ENCODE measurements at regions not wholly inside any gene's neighbourhood (a gene's known extent, or its start where the extent isn't known, plus 50 kb on each side); places are given as distances from the start of the nearest gene placed in this dataset.

GRCh38 chr6:166877906-166878305, 78.4 kb downstream of the RNASET2 start:
- no peaks in the 10 kb centered on the region for H3K36me3 ChIP-seq (replicated peaks)
- no peaks in the 10 kb centered on the region for H3K9me3 ChIP-seq
- no peaks in the 10 kb centered on the region; the same call in 1 of the 2 replicates for H3K27me3 ChIP-seq (ENCODE audit: low read depth)
- in situ Hi-C loops (cut with MboI; ENCODE audit: low sequenced_read_pairs), result no loop called here
- H3K4me1 ChIP-seq, result no peaks in the 10 kb centered on the region
- DNase-seq (ENCODE audit: low spot score in 2 of 2), result no peak
- H3K4me3 ChIP-seq, result no peak overlapping the region

- Histone ChIP-seq H3K36me3 (replicated peaks) (no peaks in the 10 kb centered on the region), H3K27me3 (ENCODE audit: low read depth) (no peaks in the 10 kb centered on the region), H3K4me3 (no peak overlapping the region), H3K4me1 (no peaks in the 10 kb centered on the region), H3K9me3 (no peaks in the 10 kb centered on the region)
- in situ Hi-C loops (cut with MboI; ENCODE audit: low sequenced_read_pairs), result no loop called here
- no peak for DNase-seq (ENCODE audit: low spot score in 2 of 2)
Observed at GRCh38 chr6:166877349-166877748, 79.0 kb downstream of the RNASET2 start.

DNA sequence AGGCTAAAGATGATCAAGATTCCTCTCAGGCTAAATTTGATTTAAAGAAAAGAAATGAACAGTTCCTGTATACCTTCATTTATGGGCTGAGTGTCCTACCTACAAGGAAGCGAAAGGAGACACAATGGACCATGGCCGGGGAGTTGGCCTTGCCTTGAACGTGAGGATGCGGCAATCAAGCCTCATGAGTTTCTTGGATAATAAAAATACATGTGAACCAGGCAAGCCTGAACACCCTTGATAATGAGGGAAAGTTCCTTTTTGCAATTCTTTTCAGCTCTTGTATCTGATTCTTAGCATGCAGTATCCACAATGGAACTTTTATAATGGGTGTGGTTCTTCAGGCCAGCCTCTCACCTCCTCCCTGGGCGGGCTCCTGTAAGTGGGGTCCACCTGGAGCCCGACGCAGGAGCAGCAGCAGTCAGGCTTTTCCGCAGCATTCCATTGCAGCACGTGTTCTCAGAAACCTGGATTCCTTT, 83.8 kb downstream of the RNASET2 start:
- no peak for DNase-seq (ENCODE audit: low spot score in 2 of 2)
- Histone ChIP-seq H3K36me3 (replicated peaks) (no peaks in the 10 kb centered on the region), H3K4me1 (no peaks in the 10 kb centered on the region), H3K27me3 (ENCODE audit: low read depth) (no peaks in the 10 kb centered on the region), H3K4me3 (no peak overlapping the region), H3K9me3 (no peaks in the 10 kb centered on the region)
- in situ Hi-C loops (cut with MboI; ENCODE audit: low sequenced_read_pairs), result no loop called here

DNA sequence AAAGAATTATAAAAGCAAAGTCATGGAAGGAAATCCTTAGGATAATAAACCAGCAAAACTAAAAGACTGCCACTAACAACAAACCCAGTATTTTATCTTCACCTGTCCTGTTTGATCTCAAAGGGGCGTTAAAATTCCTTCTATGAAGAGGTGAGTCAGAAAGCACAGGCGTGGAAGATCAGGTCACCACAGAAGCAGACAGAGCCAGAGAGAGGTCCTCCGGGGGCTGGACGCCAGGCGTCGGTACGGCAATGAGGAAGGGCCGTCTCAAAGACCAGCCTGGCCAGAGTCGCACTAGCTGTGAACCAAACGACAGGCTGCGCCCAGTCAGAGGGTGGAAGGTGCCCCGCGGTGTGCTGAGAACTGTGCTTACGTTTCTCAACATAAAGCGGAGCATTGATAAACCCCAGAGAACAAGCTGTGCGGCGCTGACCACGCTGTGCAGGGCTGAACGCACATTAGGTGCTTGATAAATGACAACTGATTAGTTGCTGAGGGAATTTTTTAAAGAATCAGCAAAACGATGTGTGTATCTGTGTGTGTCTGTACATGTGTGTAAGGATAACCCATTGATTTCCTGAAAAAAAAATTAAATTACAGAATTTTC, 85.6 kb downstream of the RNASET2 start:
- no peak overlapping the region for H3K4me3 ChIP-seq
- H3K4me1 ChIP-seq, result no peaks in the 10 kb centered on the region
- no peaks in the 10 kb centered on the region for H3K27me3 ChIP-seq (ENCODE audit: low read depth)
- DNase-seq (ENCODE audit: low spot score in 2 of 2), result no peak
- H3K9me3 ChIP-seq, result no peaks in the 10 kb centered on the region
- in situ Hi-C loops (cut with MboI; ENCODE audit: low sequenced_read_pairs), result no loop called here
- no peaks in the 10 kb centered on the region for H3K36me3 ChIP-seq (replicated peaks)

DNA sequence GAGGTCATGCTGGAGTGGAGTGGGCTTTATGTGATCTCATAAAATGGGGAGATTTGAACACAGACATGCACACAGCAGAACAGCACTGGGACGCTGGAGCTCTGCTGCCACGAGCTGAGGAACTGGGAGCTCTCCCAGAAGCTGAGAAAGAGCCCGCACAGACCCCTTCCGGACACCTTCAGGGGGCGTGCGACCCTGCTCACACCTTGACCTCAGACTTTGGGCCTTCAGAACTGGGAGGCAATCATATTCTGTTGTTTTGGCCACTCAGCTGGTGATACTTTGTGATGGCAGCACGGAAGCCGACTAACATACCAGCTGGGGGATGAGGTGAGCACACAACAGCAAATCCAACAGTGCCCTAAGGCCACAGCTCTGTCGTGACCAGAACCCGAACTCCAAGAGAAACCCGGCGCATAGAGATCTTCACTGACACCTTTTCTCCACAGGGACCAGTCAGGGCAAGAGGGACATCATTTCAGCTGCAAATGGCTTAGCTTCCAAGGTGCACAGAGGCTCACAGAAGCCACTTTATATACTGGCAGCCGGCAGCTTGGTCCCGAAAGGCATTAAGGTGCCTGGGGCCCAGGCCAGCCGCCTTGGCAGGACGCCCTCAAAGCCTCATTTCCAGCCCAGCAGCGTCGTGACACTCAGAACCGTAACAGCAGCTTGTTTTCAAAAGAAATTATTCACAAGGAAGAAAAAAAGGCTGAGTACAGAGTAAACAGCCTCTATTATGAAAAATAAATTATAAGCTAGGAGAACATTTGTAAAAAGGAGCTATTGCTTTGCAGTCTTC, 89.3 kb downstream of the RNASET2 start:
- in situ Hi-C loops (cut with MboI; ENCODE audit: low sequenced_read_pairs), result no loop called here
- DNase-seq (ENCODE audit: low spot score in 2 of 2), result no peak
- Histone ChIP-seq H3K4me3 (no peak overlapping the region), H3K9me3 (no peaks in the 10 kb centered on the region), H3K27me3 (ENCODE audit: low read depth) (no peaks in the 10 kb centered on the region), H3K36me3 (replicated peaks) (no peaks in the 10 kb centered on the region), H3K4me1 (peaks cover 6% of the 10 kb centered on the region)

- no peak overlapping the region for H3K4me3 ChIP-seq
Observed at GRCh38 chr6:166864333-166864732, 92.0 kb downstream of the RNASET2 start.

DNA sequence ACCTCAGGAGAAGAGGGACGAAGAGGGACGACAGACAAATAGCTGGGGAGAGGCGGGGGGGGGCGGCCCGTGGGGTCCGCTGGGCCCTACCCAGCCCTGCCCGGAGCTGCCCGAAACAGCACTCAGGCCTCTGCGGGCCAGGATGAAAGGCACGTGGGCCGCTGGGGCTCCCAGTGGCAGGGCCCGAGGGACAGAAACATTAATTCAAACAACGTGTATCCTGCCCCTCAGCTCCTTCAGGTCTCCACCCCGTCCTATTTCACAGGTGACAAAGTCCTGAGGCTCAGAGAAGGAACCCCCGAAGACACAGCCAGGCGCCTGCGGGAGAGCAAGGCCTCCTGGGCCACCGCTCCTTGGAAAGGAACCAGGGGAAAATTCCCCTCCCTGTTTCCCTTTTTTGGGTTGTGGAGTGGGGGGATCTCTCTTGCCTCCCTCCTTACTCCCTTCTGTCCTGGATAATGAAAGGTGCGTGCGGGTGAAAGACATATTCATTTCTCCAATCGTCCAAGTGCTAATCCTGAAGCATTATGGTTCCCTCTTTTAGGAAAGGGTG, 93.3 kb downstream of the RNASET2 start:
- Histone ChIP-seq H3K27me3 (ENCODE audit: low read depth) (no peaks in the 10 kb centered on the region), H3K9me3 (no peaks in the 10 kb centered on the region), H3K36me3 (replicated peaks) (no peaks in the 10 kb centered on the region), H3K4me1 (peaks cover 6% of the 10 kb centered on the region), H3K4me3 (peak overlapping the region; percentile 43)
- in situ Hi-C loops (cut with MboI; ENCODE audit: low sequenced_read_pairs), result no loop called here
- peak in 1 of 2 experiments; percentile 17 for DNase-seq (ENCODE audit: low spot score in 2 of 2)

More at GRCh38 chr6:166864333-166864732, 92.0 kb downstream of the RNASET2 start:
- Histone ChIP-seq H3K36me3 (replicated peaks) (no peaks in the 10 kb centered on the region), H3K9me3 (no peaks in the 10 kb centered on the region), H3K27me3 (ENCODE audit: low read depth) (no peaks in the 10 kb centered on the region), H3K4me1 (peaks cover 6% of the 10 kb centered on the region)
- in situ Hi-C loops (cut with MboI; ENCODE audit: low sequenced_read_pairs), result no loop called here
- no peak for DNase-seq (ENCODE audit: low spot score in 2 of 2)

DNA sequence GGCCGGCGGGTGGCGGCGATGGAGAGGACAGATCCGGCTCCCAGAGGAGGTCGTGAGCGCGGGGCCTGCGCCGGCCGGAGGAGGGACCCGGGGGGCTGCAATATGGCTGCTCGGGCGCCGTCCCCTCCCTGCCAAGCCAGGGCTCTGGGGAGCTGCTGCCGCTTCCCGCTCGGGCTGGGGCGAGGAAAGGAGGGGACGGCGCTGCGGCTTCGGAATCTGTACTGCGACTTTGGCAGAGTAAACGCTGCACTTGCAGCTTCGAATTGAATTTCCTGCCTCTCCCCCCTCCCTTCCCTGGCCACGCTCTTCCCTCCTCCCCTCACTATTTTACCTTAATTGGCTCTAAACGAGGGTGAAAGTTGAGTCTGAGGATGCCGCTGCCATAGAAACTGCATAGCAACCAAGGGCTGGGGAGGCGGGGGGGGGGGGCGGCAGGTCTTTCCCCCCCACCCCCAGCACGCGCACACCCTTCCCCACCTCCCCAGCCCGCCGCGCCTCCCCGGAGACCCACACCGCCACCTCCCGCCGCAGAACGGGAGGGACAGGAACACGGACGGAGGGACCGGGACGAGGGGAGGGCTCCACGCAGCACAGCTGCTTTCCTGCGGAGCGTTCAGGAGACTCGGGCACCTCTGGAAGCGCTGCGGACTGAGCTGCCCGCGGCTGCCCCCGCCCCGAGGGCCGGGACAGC, 93.9 kb downstream of the RNASET2 start:
- H3K27me3 ChIP-seq (ENCODE audit: low read depth), result no peaks in the 10 kb centered on the region
- peak overlapping the region; percentile 43 for H3K4me3 ChIP-seq
- no peaks in the 10 kb centered on the region for H3K36me3 ChIP-seq (replicated peaks)
- H3K4me1 ChIP-seq, result peaks cover 6% of the 10 kb centered on the region
- peak; percentile 65 to 74 for DNase-seq (ENCODE audit: low spot score in 2 of 2)
- no peaks in the 10 kb centered on the region for H3K9me3 ChIP-seq
- in situ Hi-C loops (cut with MboI; ENCODE audit: low sequenced_read_pairs), result no loop called here

DNA sequence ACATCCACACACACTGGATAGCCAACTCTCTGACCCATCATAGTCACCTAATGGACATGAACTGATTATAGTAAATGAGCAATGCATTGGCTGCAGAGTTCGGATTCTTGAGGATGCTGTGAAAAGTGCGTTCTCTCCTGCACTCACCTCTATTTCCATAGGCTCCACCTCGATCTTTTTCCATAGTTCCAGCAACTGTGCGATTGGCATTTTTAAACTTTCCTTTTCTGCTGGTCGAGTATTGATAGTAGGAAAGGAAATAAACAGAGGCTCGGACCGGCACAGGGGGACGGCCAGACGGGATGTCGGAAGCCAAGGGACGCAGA, 94.4 kb downstream of the RNASET2 start:
- H3K4me1 ChIP-seq, result peaks cover 6% of the 10 kb centered on the region
- in situ Hi-C loops (cut with MboI; ENCODE audit: low sequenced_read_pairs), result no loop called here
- H3K9me3 ChIP-seq, result no peaks in the 10 kb centered on the region
- no peaks in the 10 kb centered on the region for H3K36me3 ChIP-seq (replicated peaks)
- H3K27me3 ChIP-seq (ENCODE audit: low read depth), result no peaks in the 10 kb centered on the region
- peak overlapping the region; percentile 43 for H3K4me3 ChIP-seq
- no peak for DNase-seq (ENCODE audit: low spot score in 2 of 2)

GRCh38 chr6:166861304-166861703, 95.0 kb downstream of the RNASET2 start:
- in situ Hi-C loops (cut with MboI; ENCODE audit: low sequenced_read_pairs), result no loop called here
- H3K4me3 ChIP-seq, result no peak overlapping the region; the same call in 1 of the 2 replicates

GRCh38 chr6:166860392-166860791, 96.0 kb downstream of the RNASET2 start:
- Histone ChIP-seq H3K27me3 (ENCODE audit: low read depth) (no peaks in the 10 kb centered on the region), H3K36me3 (replicated peaks) (no peaks in the 10 kb centered on the region), H3K4me3 (no peak overlapping the region), H3K4me1 (peaks cover 6% of the 10 kb centered on the region), H3K9me3 (no peaks in the 10 kb centered on the region)
- DNase-seq (ENCODE audit: low spot score in 2 of 2), result no peak
- in situ Hi-C loops (cut with MboI; ENCODE audit: low sequenced_read_pairs), result no loop called here

More at GRCh38 chr6:166861304-166861703, 95.0 kb downstream of the RNASET2 start:
- Histone ChIP-seq H3K27me3 (ENCODE audit: low read depth) (no peaks in the 10 kb centered on the region), H3K36me3 (replicated peaks) (no peaks in the 10 kb centered on the region), H3K9me3 (no peaks in the 10 kb centered on the region), H3K4me1 (peaks cover 6% of the 10 kb centered on the region)
- no peak for DNase-seq (ENCODE audit: low spot score in 2 of 2)

GRCh38 chr6:166855416-166855815, 100.9 kb downstream of the RNASET2 start:
- DNase-seq (ENCODE audit: low spot score in 2 of 2), result no peak
- no peaks in the 10 kb centered on the region for H3K36me3 ChIP-seq (replicated peaks)
- H3K9me3 ChIP-seq, result no peaks in the 10 kb centered on the region
- no peaks in the 10 kb centered on the region for H3K4me1 ChIP-seq
- H3K4me3 ChIP-seq, result no peak overlapping the region
- in situ Hi-C loops (cut with MboI; ENCODE audit: low sequenced_read_pairs), result no loop called here
- no peaks in the 10 kb centered on the region for H3K27me3 ChIP-seq (ENCODE audit: low read depth)

GRCh38 chr6:166853371-166854325, 102.7 kb downstream of the RNASET2 start:
- in situ Hi-C loops (cut with MboI; ENCODE audit: low sequenced_read_pairs), result no loop called here
- DNase-seq (ENCODE audit: low spot score in 2 of 2), result no peak
- Histone ChIP-seq H3K4me1 (no peaks in the 10 kb centered on the region), H3K4me3 (no peak overlapping the region), H3K9me3 (no peaks in the 10 kb centered on the region), H3K27me3 (ENCODE audit: low read depth) (no peaks in the 10 kb centered on the region), H3K36me3 (replicated peaks) (no peaks in the 10 kb centered on the region)
